SW480 (cell line): ENCODE measurements at regions not wholly inside any gene's neighbourhood (a gene's known extent, or its start where the extent isn't known, plus 50 kb on each side); places are given as distances from the start of the nearest gene placed in this dataset.
"Not testable (repeated sequence)": the region's sequence is repeated elsewhere in the genome, so short reads cannot be mapped to it uniquely, and the experiment has no call there.

Experiments used
- DNase-seq: peaks from one replicate; pipeline ENCODE4 v3.0.0-alpha.2; 2016; ENCODE audit warnings: low spot score

DNA sequence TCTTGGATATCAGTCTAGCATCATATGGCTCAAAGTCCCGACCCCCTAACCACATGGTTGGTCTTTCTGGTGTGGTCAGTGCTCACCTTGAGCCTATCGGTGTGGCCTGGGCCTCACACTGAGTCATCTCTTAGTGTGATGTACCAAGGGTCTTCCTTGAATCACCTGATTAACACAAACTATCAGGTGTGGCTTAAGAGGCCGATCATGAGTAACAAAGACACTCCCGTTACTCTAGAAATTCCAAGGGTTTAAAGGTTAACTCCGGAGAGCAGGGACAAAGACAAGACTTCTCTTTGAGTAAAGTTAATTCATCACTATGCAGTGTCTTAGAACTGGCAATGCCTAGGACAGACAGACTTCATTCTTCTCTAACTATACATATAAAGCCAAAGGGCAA lies 52.3 kb upstream of the ARMC3 start:
- DNase-seq, result no peak

DNA sequence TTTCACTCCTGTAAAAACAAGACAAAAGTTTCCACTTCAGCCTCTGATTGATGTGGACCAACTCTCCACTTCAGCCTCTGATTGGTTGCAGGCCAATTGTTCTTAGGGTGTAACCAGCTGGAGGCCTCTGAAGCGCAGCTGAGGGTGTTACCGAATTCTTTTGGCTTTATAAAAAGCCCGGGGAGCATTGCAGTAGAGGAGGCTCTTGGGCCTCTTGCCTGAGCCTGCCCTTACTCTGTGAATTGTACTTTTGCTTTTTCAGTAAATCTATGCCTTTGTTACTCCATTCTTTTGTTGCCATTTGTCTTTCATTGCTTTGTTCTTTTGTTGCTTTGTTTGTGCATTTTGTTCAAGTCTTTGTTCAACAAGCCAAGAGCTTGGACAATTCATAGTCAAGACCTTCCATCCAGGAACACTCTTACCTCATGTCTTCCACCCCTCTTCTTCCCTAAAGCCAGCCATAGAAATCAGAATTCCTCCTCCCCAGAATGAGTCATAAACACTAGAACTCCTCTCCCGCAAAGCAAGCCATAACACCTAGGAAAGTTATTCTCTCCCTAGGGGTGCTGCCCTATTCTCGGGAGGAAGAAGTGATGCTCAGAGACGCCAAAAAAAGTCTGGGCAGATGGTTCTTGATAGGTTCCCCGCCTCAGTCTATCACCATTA lies 53.5 kb upstream of the ARMC3 start:
- DNase-seq, result no peak

DNA sequence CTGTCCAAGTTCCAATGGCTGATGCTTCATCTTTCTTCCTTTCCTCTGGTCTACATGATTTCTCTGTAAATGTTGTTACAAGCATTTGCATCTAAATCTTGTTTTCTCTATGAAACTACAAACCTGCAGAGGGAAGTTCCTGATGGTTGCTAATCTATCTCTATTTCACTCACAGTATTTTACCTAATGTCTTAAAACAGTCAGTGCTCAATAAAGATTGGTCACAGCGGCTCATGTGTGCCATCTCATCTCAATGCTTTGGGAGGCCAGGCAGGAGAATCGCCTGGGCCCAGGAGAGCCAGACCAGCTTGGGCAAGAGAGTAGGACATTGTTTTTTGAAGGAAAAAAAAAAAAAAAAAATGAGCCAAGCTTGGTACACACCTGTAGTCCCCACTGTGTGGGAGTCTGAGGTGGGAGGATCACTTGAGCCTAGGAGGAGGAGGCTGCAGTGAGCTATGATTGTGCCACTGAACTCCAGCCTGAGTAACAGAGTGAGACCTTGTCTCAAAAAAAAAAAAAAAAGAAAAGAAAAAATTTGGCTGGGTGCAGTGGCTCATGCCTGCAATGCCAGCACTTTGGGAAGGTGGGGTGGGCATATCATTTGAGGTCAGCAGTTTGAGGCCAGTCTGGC lies 71.3 kb upstream of the ARMC3 start:
- no peak for DNase-seq

DNA sequence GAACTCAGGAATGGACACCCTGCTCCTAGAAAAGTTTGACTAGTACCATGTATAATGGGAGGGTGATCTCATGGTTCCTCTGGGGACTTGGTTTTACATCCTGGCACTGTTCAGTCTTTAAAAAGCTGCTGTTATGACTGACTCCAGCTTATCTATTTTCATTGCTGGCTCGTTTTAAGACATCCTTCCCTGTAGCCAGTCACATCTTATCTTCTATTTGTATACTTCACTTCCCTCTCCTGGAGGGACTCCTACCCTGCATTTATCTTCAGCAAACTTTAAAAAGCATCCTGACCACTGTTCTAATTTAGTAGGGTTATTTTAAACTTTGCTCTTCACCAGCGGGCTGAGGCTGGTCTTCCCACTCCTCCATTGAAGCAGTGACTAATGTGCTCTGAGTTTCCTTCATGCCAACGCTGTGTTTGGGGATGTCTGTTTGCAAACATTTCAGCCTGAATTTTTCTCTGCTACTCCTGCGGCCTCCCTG lies 72.9 kb upstream of the ARMC3 start:
- no peak for DNase-seq

DNA sequence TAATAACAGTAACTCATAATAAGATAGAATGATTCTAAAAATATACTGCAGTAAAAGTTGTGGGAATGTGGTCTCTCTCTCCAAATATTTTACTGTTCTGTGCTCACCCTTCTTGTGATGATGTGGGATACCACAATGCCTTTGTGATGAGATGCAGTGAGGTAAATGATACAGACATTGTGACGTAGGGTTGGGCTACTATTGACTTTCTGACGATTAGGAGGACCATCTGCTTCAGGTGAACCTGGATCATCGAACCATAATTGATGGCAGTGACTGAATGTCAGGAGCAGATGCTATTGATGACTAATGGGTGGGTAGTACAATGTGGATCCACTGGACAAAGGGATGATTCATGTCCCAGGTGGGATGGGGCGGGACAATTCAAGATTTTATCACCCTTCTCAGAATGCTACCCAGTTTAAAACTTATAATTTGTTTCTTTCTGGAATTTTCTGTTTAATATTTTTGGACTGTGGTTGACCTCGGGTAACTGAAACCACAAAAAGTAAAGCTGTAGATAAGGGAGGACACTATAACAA lies 73.9 kb upstream of the ARMC3 start:
- DNase-seq, result peak; percentile 10

DNA sequence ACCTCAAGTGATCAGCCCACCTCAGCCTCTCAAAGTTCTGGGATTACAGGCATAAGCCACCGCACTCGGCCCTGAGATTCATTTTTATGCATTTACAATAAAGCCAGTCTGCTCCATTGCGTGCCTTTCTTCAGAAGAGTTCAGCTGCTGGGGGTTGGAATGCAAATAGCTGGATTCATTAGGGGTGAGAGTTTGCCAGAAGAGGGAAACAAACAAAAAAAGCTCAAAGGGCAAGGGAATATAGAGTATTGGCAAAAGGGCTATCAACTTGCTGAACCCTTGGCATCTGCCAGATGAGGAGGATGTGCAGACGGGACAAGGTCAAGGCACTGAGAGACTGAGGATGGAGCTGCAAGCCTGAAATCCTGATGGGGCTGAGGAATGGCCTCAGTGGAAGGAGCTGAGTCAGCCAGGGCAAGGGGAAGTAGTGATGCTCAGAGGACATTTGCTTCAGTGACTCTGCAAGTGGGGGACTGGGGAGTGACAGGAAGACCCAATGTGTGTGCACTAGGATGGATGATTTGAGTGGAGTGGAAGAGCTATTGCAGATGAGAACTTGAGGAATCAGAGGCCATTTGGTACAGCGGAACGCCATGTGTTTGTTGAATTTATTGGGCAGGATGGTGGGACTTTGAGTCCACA lies 75.0 kb upstream of the ARMC3 start:
- DNase-seq, result no peak

DNA sequence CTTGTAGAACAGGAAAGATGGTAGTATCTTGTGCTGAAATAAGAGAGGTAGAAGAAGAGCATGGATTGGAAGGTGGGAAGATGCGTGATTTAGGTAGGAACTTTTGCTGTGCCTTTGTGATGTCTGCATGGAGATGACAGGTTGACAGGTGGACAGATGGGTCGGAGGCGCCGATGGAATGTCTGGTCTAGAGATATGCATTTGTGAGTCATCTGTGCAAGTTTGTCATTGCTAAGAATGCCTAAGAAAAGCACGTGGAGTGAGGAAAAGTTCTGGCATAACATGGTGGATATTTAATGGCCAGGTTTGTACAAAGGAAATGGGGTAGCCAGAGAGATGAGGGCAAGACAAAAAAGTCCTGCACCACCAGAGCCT lies 76.0 kb upstream of the ARMC3 start:
- peak; percentile 16 for DNase-seq

DNA sequence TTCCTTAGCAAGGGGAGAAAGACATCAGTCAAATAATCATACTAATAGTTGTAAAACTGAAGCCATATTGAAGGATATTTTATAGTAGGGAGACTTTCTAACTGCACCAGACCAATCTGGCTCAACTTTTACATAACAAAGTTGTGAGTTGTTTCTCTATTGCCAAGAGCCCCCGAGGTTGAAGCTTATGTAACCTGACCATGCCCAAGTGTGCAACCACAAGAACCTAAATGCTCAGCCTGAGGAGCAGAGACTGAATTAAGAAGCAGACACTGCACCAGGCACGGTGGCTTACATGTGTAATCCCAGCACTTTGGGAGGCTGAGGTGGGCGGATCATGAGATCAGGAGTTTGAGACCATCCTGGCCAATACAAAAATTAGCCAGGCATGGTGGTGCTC lies 77.3 kb upstream of the ARMC3 start:
- no peak for DNase-seq

DNA sequence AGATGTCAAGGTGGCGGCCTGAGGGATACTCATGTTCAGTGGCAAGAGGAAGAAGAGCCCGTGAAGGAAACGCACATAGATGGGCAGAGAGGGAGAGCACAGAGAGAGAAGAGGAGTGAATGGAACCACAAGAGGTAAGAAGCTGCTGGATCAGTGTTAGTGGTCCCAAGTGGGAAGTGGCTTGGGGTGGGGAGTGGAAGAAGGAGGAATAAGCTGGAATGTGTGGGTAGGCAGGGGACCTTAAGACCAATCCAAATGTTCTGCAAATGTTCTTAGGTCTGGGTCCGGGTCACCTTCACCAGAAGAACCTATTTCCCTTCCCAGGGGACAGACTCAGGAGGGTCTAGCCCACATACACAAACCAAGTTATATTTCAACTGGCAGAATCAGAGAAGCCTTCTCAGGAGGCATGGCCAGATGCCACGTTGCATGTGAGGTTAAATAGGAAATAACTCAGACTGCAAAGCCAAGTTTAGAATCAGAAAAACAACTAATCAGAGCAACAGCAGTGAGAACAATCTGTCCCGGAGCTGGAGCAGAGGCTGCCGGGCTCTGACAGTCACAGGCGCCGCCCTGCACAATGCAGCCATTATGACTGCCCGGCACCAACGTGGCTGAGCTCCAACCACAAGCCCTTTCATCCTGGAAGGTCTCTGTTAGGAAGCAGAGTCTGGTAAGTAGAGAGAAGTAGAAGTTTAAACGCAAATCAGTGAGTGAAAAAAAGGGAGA lies 78.6 kb upstream of the ARMC3 start:
- DNase-seq, result peak; percentile 63

DNA sequence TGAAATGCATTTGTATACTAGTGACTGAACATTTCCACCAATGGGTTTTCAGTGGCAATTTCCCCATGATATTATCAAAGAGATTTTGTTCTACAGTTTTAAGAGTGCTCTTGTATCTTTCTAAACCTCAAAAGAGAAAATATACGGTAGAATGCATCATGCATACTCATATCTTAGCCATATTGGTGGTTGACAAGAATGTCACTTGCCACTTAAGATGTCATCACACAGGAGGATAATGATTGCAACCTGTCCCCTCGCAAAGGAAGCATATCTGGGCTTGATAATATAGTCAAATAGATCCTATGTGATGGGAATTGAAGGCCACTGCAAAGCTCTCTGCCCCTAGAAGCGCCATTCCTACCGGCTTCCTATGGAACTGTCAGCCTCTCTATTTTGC lies 79.3 kb upstream of the ARMC3 start:
- no peak for DNase-seq

DNA sequence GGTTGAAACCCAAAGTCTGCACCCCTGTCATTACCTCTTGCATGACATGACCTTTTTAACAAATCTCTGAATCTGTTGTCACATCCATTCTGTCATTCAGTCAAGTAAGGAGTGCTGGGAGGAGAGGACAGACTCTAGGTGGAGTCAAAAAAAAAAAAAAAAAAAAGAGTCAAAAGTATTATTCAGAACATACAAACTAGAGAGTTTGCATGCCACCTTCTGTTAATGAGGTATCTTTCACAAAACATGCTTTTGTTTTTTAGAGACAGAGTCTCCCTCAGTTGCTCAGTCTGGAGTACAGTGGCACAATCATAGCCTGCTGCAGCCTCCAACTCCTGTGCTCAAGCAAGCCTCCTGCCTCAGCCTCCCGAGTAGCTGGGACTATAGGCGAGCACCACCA lies 81.6 kb upstream of the ARMC3 start:
- DNase-seq, result no peak

DNA sequence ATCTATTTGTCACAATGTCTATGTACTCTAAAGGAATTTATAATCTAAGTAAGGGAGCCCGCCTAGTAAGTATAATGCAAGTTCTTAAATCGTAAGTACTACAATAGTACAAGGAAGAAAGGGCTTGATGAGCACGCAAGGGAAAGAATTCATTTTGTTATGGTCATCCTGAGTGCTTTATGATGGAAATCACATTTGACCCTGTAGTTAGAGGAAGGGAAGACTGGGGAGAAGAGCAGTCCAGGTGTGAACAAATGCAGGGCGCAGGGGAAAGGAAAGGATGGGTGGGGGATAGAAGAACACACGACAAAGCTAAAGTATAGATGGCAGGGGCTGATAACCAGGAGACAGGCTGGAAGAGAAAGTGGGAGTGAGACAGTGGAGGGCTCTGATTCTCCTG lies 88.2 kb upstream of the ARMC3 start:
- no peak for DNase-seq

DNA sequence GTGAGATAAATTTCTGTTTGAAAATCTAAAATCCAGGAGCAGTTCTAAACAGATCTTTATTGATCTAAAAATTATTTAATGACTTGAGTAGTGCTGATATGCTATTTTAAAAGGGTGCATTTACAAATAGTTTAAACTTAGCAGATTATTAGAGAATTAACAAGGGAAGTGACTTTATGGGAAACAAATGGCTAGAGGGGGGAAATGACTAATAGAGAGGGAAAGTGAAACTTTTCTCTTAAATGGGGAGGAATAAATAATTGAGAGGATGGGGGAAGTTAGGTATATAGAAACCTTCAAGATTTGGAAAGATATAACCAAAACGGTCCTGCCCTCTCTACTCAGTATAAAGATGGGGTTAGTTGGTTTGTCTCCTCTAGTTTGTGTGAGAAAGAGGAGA lies 90.1 kb upstream of the ARMC3 start:
- no peak for DNase-seq

DNA sequence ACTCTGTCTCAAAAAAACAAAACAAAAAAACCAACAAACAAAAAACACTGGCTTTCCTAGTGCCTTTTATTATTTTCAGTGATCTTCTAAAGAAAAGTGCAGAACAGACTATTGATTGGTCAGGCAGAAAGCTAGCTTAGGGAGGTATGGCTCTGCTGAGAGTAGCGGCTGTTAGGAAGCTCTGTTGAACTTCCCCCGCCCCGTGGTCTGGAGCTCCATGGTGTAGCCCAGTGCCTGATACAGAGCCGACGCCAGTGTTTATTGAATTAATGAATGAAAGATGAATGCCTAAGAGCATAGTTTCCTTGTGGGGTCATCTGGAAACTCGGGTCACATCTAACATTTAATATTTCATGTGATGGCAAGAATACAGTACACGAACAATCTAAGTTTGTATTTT lies 90.5 kb upstream of the ARMC3 start:
- DNase-seq, result no peak

DNA sequence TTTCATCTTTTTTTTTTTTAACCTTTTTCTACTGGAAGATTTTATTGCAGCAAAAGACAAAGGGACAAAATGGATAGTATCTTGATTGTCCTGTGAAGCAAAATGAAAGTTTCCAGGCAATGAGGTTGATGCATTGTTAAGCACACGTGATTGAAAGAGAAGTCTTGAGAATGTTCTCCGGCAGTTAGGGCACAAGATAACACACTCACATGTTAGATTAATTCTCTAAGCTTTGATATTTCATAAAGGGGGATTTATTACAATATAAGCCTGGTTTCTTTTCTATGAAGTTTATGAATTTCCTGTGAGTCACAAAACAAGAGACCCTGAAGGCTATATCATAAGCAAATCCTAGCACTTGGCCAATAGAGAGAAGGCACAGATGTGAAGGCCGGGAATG lies 93.4 kb upstream of the ARMC3 start:
- no peak for DNase-seq

DNA sequence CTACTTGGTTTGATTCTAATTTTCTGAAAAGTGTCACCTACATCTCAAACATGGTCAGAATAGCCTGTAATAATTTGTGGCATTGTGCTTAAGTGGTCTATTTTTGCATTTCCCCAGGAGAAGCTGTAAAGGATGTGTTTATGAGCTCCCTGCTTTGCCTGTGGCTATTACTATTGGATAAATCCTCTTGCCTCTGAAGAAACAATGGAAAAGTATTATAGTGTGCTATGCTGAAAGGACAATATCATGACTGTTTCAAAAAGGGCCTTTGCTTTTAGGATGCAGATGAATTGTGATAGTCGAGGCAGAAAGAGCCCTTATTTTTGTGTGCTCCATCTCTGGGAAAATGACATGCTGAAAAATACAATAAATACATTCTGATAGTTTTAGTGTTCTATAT lies 94.1 kb upstream of the ARMC3 start:
- DNase-seq, result no peak

DNA sequence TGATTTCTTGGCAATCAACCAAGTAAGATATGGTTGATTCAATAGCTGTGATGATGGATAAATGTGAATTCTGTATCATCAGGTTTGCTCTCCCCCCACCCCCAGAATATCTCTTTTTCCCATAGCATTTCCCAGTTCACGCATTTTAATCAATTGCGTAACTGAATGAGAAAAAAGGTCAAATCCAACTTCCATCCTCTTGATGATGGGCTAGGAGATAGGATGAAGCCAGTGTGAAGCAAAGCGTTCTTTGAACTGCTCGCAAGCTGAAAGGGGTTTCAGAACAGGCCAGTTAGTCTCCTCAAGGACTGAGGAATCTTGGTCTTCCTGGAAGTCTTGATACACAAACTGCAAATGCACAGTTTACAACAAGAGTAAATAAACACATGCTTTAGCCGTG lies 94.5 kb upstream of the ARMC3 start:
- no peak for DNase-seq

DNA sequence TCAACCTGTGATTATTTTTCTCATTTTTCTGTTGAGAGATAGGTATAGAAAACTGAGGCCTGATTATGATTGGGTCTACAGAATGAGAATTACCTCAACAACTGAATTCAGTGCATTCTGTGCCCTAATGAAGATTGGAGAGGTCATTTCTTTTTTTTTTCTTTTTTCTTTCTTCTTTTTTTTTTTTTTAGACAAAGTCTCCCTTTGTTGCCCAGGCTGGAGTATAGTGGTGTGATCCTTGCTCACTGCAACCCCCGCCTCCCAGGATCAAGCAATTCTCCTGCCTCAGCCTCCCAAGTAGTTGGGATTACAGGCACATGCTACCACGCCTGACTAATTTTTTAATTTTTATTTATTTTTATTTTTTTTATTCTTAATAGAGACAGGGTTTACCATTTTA lies 95.0 kb upstream of the ARMC3 start:
- no peak for DNase-seq

DNA sequence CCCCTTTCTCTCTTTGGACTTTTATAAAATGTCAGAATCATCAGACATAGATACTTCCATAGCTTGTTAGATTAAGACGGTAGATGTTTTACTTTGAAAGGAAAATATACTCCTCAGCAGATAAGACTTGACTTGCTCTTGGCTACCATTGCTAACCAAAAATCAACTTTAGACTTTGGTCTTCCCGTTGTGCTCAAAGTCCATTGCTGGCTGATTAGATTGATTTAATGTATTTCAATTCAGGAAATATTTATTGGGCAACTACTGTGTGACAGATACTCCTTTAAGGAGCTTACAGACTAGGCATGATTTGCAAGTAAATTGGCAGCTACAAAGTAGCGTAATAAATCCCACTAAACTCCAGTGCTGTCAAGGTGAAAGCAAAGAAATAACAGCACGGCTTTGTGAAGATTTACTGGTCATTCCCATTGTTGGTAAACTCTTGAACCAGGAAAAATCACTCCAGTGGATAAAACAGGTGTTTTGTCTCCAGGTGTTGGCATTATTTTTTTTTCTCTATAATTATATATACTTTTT lies 95.7 kb upstream of the ARMC3 start:
- DNase-seq, result no peak

DNA sequence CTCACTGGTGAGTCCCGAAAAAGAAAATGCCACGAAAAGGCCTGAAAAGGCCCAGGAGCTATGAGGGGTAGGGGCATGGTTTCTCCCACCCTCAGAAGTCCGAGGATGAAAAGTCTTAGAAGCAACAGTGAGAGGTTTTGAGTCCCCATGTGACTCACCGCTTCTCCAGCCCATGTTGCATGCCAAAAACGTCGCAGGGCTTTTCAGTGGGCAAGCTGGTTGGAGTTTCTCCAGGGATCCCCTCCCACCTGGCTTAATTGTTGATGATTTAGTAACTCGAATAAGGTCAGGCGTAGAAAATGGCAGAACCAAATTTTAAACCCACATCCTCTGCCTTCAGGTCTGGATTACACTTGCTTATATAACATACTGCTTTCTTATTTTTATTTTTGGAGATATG lies 96.3 kb upstream of the ARMC3 start:
- DNase-seq, result no peak

DNA sequence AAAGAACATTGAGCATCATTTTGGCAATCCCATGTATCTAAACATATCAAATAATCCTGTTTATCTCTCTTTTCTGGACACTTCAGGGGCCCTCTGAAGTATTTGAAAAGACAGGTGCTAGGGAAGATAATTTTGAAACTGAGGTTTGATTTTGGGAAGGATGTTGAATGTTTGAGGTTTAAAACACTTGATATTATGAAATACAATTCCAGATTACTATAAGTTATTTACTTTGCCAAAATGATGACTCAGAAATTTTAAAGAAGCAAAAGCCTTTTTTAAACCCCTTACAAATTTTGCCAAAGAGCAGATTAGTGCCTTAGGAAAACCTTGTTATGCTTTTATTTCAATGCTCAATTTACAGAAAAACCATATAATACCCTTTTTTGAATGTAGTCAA lies 99.1 kb upstream of the ARMC3 start:
- not testable (repeated sequence) for DNase-seq

DNA sequence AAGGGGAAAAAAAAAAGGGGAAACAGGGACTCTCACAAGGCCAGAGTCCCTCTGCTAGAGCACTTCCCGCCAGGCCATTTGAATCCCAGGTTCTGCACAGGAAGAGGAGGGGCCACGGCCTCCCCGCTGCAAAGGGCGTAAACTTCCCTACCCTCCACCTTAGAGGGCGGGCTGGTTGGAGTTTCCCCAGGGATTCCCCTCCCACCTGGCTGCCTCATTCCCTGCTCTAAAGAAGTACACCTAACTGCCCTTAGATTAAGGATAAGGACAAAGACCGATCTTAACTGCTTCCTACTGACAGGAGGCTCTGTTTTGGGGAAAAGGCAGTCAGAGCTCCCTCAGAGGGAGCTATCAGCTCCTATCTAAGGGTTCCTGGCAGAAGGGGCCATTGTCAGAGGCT lies 102.0 kb upstream of the ARMC3 start:
- DNase-seq, result no peak
